ENCODE measurements at regions not wholly inside any gene's neighbourhood (a gene's known extent, or its start where the extent isn't known, plus 50 kb on each side); places are given as distances from the start of the nearest gene placed in this dataset.
A peak's percentile ranks its signal among the peaks of the same experiment; 100 is the strongest.
"Not testable (repeated sequence)": the region's sequence is repeated elsewhere in the genome, so short reads cannot be mapped to it uniquely, and the experiment has no call there.

DNA sequence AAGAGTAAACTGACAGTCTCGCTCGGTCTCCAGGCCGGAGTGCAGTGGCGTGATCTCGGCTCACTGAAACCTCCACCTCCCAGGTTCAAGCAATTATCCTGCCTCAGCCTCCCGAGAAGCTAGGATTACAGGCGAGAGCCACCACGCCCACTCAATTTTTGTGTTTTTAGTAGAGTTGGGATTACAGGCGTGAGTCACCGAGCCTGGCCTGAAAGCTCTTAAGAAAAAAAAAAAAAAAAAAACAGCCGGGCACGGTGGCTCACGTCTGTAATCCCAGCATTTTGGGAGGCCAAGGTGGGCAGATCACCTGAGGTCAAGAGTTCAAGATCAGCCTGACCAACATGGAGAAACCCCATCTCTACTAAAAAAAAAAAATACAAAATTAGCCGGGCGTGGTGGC, 55.3 kb upstream of the THOC2 start:
- H3K4me3 Mint-ChIP-seq, H3K9me3 Mint-ChIP-seq, H3K4me1 Mint-ChIP-seq, ATAC-seq, DNase-seq, H3K27ac Mint-ChIP-seq, H3K27me3 Mint-ChIP-seq: not testable (repeated sequence)

DNA sequence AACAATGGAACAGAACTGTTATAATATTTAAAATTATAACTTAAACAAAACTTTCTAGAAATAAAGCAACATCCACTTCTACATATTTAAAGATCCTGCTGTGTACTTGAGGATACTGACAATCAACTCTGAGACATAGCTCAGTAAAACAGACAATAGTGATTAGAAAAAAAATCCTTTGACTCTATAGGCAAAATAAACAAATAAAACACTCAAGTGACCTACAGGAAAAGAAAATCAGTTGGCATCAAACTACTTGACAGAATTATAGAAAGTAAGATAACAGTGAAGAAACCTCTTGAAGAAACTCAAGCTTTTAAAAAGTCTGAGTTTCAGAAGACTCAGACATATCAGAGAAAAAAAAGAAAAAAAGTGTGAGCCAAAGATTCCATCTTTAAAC, 55.9 kb upstream of the THOC2 start:
- H3K27me3 Mint-ChIP-seq: no peaks in the 10 kb centered on the region
- peaks cover 6% of the 10 kb centered on the region for H3K4me1 Mint-ChIP-seq
- no peak overlapping the region for H3K4me3 Mint-ChIP-seq
- H3K27ac Mint-ChIP-seq: no peak overlapping the region
- no peak for ATAC-seq
- H3K9me3 Mint-ChIP-seq: no peaks in the 10 kb centered on the region
- DNase-seq: no peak

DNA sequence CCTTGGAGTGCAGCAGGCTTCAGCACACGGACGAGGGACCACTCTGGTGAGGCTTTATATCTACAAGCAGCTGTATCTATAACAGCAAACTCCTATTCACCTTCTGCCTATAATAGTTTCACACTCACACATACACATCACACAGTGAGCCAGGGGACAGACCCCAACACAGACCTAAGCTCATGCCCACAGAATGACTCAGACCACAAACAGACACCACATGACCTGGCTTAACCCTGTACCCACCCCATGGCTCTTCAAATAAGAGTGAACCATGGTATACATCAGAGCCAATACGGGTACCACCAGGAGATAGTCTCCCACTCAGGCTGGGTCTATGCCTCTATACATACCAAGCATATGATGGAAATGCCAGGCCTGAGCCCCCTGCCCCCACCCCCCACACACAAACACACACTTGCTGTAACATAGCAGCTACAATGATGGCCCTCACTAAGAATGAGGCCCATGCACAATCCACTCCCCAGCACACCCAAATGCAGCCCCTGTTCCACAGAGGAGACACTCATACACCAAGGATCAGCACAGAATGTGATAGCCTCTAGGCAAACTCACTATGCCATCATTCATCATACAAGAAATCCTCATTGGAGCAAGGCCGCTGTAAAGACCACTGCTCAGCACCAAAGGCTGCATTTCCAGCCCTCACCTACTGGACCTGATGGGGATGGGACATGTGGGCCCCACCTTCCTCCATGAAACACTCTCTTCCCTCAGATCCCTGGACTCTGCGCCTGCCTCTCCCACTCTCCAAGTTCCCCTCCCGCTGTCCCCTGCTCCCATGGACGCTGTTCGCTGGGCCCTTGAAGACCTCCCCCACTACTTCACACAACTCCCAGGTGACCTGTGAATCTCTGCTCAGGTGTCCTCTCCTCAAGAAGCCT, 62.1 kb upstream of the XIAP start:
- Mint-ChIP-seq H3K27me3 (no peaks in the 10 kb centered on the region), H3K9me3 (no peaks in the 10 kb centered on the region), H3K4me3 (no peak overlapping the region), H3K4me1 (peaks cover 6% of the 10 kb centered on the region), H3K27ac (no peak overlapping the region)
- DNase-seq (peak in 1 of 2 donors; percentile 13), ATAC-seq (peak; percentile 90)

DNA sequence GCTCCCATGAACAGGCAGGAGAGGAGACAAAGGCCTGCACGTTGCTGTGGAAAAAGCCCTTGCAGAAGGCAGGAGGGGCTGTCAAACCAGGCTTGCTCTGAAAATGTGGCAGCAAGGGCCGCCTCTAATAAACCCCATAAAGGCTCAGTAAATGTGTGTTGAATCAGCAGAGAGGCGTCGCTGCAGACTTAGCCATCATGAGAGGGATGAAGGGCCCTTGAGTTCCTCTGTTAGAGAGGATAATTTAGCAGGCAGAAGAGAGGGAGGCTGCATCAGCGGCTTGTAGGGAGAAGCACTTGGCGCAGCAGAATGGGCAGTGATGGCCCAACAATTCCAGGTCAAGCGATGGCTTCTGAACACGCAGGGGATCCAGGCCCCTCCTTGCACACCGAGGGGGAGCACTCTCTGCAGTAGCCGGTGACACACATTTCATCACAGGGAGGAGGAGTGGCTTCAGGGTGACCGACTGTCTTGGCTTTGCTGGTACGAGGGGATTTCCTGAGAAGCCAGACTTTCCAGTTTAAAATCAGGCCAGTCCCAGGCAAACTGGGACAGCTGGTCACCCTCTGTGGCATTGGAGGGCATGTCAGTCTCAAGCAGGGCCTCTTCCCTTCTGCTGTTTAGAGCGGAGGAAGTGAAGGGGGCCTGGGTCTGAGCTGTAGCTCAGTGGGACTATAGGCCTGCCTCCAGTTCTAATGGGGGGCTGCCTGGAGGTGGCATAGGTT, 61.0 kb upstream of the XIAP start:
- not testable (repeated sequence) for H3K27me3 Mint-ChIP-seq, DNase-seq, H3K9me3 Mint-ChIP-seq, H3K27ac Mint-ChIP-seq, ATAC-seq, H3K4me3 Mint-ChIP-seq
- peaks cover 15% of the 10 kb centered on the region for H3K4me1 Mint-ChIP-seq

DNA sequence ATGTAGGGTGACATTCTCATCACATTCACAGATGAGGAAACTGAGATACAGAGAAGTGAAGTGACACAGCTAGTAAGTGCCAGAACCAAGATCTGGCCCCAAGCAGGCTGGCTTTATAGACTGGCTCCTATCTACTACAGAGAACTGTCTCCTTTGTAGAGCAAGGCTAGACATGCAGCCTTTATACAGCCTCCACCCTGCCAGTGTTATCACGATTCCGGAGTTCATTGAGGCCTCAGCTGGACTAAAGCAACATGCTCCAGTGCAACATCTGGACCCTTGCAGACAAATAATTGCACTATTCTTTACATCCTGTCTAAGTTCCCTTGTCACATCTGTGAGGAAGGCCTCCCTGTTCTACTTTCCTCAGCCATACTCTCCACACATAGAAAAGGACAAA, 58.0 kb upstream of the XIAP start:
- Mint-ChIP-seq H3K27me3 (no peaks in the 10 kb centered on the region), H3K9me3 (no peaks in the 10 kb centered on the region), H3K27ac (no peak overlapping the region), H3K4me3 (no peak overlapping the region), H3K4me1 (peaks cover 16% of the 10 kb centered on the region)
- no peak for ATAC-seq
- DNase-seq: no peak

DNA sequence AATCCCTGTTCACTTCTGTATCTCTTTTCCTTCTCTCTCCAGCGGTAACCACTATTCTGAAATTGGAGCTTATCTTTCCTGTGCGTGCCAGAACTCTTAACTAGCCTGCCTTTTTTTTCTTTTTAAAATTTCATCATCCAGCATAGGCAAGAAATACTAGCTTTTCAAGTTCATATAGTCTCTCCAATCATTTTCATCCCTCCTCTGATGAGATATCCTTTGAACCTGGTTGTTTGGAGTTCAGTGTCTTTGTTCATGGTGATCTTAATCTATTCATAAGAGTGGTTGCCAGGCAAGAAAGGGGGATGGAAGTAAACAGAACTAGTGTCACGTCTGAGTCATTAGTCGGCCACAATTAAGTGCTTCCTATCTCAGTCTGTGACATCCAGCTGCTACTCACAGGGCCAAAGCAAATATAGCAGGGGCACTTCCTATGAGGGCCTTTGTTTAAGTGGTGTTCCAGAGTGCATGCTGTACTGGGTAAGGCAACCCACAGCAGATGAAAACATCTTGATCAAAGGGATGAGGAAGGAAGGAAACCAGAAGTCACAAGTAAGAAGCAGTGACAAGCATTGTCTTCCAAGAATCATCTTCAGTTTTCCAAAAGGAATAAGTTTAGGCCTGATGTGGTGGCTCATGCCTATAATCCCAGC, 56.4 kb upstream of the XIAP start:
- DNase-seq: peak; percentile 1 to 18
- ATAC-seq: peak; percentile 95
- peak overlapping the region; percentile 53 to 72 for H3K27ac Mint-ChIP-seq
- H3K4me3 Mint-ChIP-seq: no peak overlapping the region
- no peaks in the 10 kb centered on the region for H3K9me3 Mint-ChIP-seq
- H3K4me1 Mint-ChIP-seq: peaks cover 10% of the 10 kb centered on the region
- no peaks in the 10 kb centered on the region for H3K27me3 Mint-ChIP-seq

DNA sequence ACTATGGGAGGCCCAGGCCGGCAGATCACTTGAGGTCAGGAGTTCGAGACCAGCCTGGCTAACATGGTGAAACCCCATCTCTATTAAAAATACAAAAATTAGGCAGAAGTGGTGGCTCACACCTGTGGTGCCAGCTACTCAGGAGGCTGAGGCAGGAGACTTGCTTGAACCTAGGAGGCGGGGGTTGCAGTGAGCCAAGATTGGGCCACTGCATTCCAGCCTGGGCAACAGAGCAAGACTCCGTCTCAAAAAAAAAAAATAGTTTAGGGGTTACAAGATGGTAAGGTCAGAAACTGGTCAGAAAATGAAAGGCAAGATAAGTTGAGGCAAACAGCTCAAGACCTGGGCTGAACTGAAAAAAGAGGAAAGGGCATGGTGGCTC, 55.9 kb upstream of the XIAP start:
- DNase-seq, H3K4me1 Mint-ChIP-seq: not testable (repeated sequence)

DNA sequence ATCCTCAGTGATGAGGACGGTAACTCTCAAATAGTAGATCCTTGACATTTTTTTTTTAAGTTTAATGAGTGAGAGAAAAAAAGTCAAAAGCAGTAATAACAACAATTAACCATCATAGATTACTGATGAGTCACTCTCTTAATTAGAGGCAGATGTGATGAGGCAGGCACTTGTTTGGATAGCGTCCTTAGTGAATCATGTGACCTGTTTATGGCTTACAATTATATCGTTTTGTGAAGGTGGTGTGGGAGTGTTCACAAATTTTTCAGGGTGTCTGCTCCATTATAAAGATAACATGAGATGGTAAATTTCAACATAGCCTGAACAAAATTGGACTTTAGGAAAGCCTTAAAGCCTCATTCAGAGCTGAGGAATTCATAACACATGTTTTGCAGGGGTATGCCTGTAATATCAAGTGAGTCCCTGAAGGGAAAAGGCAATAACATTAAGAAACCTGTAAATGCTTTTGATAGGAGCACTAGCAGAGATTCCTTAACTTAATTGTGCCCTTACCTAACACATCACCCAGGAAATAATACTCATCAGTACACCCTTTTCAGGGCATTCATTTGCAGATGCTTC, 51.9 kb upstream of the XIAP start:
- H3K9me3 Mint-ChIP-seq: no peaks in the 10 kb centered on the region
- H3K27ac Mint-ChIP-seq: no peak overlapping the region
- peaks cover 10% of the 10 kb centered on the region for H3K4me1 Mint-ChIP-seq
- DNase-seq (no peak), ATAC-seq (no peak)
- no peaks in the 10 kb centered on the region for H3K27me3 Mint-ChIP-seq
- no peak overlapping the region for H3K4me3 Mint-ChIP-seq

More for the DNA sequence above, 55.9 kb upstream of the XIAP start:
- not testable (repeated sequence) for H3K27ac Mint-ChIP-seq, ATAC-seq, H3K9me3 Mint-ChIP-seq, H3K4me3 Mint-ChIP-seq, H3K27me3 Mint-ChIP-seq

DNA sequence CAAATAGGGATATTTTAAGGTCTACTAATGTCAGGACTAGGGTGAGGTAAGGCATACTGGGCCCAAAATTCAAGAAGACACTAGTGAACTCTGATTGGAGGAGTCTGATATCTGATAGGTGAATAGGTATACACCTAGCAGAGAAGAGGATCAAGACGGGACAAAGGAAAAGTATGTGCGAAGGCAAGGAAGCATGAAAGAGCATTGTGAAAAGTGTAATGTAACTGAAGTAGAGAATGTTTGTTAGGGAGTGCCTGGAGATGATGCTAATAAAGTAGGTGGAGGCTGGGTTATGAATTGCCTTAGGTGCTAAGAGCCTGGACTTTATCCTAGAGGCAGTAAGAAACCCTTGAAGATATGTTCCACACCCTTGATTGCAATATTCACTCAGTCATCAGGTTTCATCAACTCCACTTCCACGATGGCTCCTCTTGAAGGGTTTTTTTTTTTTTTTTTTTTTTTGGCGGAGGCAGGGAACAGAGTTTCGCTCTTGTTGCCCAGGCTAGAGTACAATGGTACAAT, 49.9 kb upstream of the XIAP start:
- no peak overlapping the region for H3K27ac Mint-ChIP-seq
- H3K9me3 Mint-ChIP-seq: no peaks in the 10 kb centered on the region
- no peaks in the 10 kb centered on the region for H3K4me1 Mint-ChIP-seq
- no peak for DNase-seq
- ATAC-seq: no peak
- no peaks in the 10 kb centered on the region for H3K27me3 Mint-ChIP-seq
- H3K4me3 Mint-ChIP-seq: no peak overlapping the region
